ENCODE measurements at regions not wholly inside any gene's neighbourhood (a gene's known extent, or its start where the extent isn't known, plus 50 kb on each side); places are given as distances from the start of the nearest gene placed in this dataset.

GRCh38 chr17:71486261-71486660 lies 634.6 kb upstream of the SOX9 start:
- TF ChIP-seq CTCF (IDR thresholded peaks at IDR 0.05) (no peak), POLR2AphosphoS5 (IDR thresholded peaks at IDR 0.05; ENCODE audit: low read depth, low read length) (no peak), TCF7L2 (IDR thresholded peaks at IDR 0.05; ENCODE audit: low read depth, low read length) (no peak), SIN3A (IDR thresholded peaks at IDR 0.05; ENCODE audit: borderline replicate concordance, insufficient read depth, low read depth, low read length) (no peak)
- TF ChIP-seq, protein P1, sequence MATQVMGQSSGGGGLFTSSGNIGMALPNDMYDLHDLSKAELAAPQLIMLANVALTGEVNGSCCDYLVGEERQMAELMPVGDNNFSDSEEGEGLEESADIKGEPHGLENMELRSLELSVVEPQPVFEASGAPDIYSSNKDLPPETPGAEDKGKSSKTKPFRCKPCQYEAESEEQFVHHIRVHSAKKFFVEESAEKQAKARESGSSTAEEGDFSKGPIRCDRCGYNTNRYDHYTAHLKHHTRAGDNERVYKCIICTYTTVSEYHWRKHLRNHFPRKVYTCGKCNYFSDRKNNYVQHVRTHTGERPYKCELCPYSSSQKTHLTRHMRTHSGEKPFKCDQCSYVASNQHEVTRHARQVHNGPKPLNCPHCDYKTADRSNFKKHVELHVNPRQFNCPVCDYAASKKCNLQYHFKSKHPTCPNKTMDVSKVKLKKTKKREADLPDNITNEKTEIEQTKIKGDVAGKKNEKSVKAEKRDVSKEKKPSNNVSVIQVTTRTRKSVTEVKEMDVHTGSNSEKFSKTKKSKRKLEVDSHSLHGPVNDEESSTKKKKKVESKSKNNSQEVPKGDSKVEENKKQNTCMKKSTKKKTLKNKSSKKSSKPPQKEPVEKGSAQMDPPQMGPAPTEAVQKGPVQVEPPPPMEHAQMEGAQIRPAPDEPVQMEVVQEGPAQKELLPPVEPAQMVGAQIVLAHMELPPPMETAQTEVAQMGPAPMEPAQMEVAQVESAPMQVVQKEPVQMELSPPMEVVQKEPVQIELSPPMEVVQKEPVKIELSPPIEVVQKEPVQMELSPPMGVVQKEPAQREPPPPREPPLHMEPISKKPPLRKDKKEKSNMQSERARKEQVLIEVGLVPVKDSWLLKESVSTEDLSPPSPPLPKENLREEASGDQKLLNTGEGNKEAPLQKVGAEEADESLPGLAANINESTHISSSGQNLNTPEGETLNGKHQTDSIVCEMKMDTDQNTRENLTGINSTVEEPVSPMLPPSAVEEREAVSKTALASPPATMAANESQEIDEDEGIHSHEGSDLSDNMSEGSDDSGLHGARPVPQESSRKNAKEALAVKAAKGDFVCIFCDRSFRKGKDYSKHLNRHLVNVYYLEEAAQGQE (IDR thresholded peaks at IDR 0.05; ENCODE audit: insufficient read depth in 1 of 2, low read depth in 2 of 2, low read length in 1 of 2): no peak

Measured in Panc1 (cell line).